Right atrium auricular region (tissue), 2 donors: ENCODE measurements at regions not wholly inside any gene's neighbourhood (a gene's known extent, or its start where the extent isn't known, plus 50 kb on each side); places are given as distances from the start of the nearest gene placed in this dataset.
"Not testable (repeated sequence)": the region's sequence is repeated elsewhere in the genome, so short reads cannot be mapped to it uniquely, and the experiment has no call there.

ENCODE experiments used
- DNase-seq: peaks from one replicate; pipeline ENCODE4 v3.0.0-alpha.2; 2019; ENCODE audit warnings: low spot score
- H3K27ac ChIP-seq, 2 donors: fragments of 200-600 bp; sonication (generic); 1 replicate in 1 of 2; 2 replicates in 1 of 2; pipeline ENCODE4 v1.5.1; 2016 to 2019
- H3K27me3 ChIP-seq, 2 donors: fragments of 200-600 bp; sonication (generic); one replicate each; pipeline versions ENCODE4 v1.5.1 to v1.6.0; 2017 to 2019
- H3K36me3 ChIP-seq: fragments of 200-600 bp; sonication (generic); one replicate; pipeline ENCODE4 v1.5.1; 2016
- H3K4me1 ChIP-seq, 2 donors: fragments of 200-600 bp; sonication (generic); one replicate each; pipeline versions ENCODE4 v1.5.1 to v1.6.0; 2017 to 2019
- H3K4me3 ChIP-seq, 2 donors: fragments of 200-600 bp; sonication (generic); 1 replicate in 1 of 2; 2 replicates in 1 of 2; pipeline ENCODE4 v1.5.1; 2017 to 2019; ENCODE audit warnings: mild to moderate bottlenecking in 1 of 2, moderate library complexity in 1 of 2
- H3K9me3 ChIP-seq, 2 donors: fragments of 200-600 bp; sonication (generic); one replicate each; pipeline ENCODE4 v1.5.1; 2019
- CTCF ChIP-seq, 2 donors: fragments of 200-600 bp; sonication (generic); IDR thresholded peaks; one replicate each; pipeline ENCODE4 v1.5.1; 2019; ENCODE audit warnings: antibody characterized with exemption in 2 of 2

- Histone ChIP-seq H3K4me3 (no peak overlapping the region), H3K9me3 (no peaks in the 10 kb centered on the region), H3K4me1 (no peaks in the 10 kb centered on the region), H3K27ac (no peak overlapping the region), H3K27me3 (no peaks in the 10 kb centered on the region), H3K36me3 (no peaks in the 10 kb centered on the region)
- DNase-seq: no peak
- no peak for TF ChIP-seq CTCF (IDR thresholded peaks at IDR 0.05)
Observed at GRCh38 chr3:150127011-150127490, 156.4 kb upstream of the PFN2 start.

GRCh38 chr3:150124142-150124541 lies 153.4 kb upstream of the PFN2 start:
- Histone ChIP-seq H3K27ac (no peak overlapping the region), H3K4me1 (no peaks in the 10 kb centered on the region), H3K27me3 (no peaks in the 10 kb centered on the region), H3K36me3 (no peaks in the 10 kb centered on the region), H3K9me3 (no peaks in the 10 kb centered on the region), H3K4me3 (no peak overlapping the region)
- TF ChIP-seq CTCF (IDR thresholded peaks at IDR 0.05): no peak
- no peak for DNase-seq

GRCh38 chr3:150123249-150123648 lies 152.6 kb upstream of the PFN2 start:
- not testable (repeated sequence) for H3K9me3 ChIP-seq, DNase-seq, H3K27me3 ChIP-seq, H3K36me3 ChIP-seq, H3K27ac ChIP-seq, H3K4me3 ChIP-seq, H3K4me1 ChIP-seq

- Histone ChIP-seq H3K36me3 (no peaks in the 10 kb centered on the region), H3K27ac (no peak overlapping the region), H3K4me1 (no peaks in the 10 kb centered on the region), H3K4me3 (no peak overlapping the region), H3K27me3 (no peaks in the 10 kb centered on the region), H3K9me3 (no peaks in the 10 kb centered on the region)
- DNase-seq: no peak
- no peak for TF ChIP-seq CTCF (IDR thresholded peaks at IDR 0.05)
Observed at GRCh38 chr3:150118219-150118618, 147.5 kb upstream of the PFN2 start.

GRCh38 chr3:150117076-150117475 lies 146.4 kb upstream of the PFN2 start:
- H3K27me3 ChIP-seq: no peaks in the 10 kb centered on the region
- DNase-seq: no peak

GRCh38 chr3:150116196-150116595 lies 145.5 kb upstream of the PFN2 start:
- no peak for TF ChIP-seq CTCF (IDR thresholded peaks at IDR 0.05)
- H3K27ac ChIP-seq: no peak overlapping the region
- no peak for DNase-seq
- H3K27me3 ChIP-seq: no peaks in the 10 kb centered on the region
- H3K36me3 ChIP-seq: no peaks in the 10 kb centered on the region
- no peaks in the 10 kb centered on the region for H3K9me3 ChIP-seq
- no peaks in the 10 kb centered on the region for H3K4me1 ChIP-seq
- no peak overlapping the region for H3K4me3 ChIP-seq

More at GRCh38 chr3:150117076-150117475, 146.4 kb upstream of the PFN2 start:
- Histone ChIP-seq H3K27ac (no peak overlapping the region), H3K36me3 (no peaks in the 10 kb centered on the region), H3K4me1 (no peaks in the 10 kb centered on the region), H3K4me3 (no peak overlapping the region), H3K9me3 (no peaks in the 10 kb centered on the region)
- TF ChIP-seq CTCF (IDR thresholded peaks at IDR 0.05): no peak
